Dermis microvascular lymphatic vessel endothelial cell (primary cell): ENCODE measurements at regions not wholly inside any gene's neighbourhood (a gene's known extent, or its start where the extent isn't known, plus 50 kb on each side); places are given as distances from the start of the nearest gene placed in this dataset.

ENCODE experiments used
- DNase-seq, 2 donors: peaks; one replicate each; pipeline versions ENCODE4 v3.0.0 to v3.0.0-alpha.2; 2010; ENCODE audit warnings: low read depth in 2 of 2

GRCh38 chr2:34011684-34012083 lies 412.6 kb upstream of the FAM98A start:
- DNase-seq = no peak

GRCh38 chr2:34005901-34006300 lies 406.8 kb upstream of the FAM98A start:
- DNase-seq = no peak

GRCh38 chr2:34004936-34005335 lies 405.8 kb upstream of the FAM98A start:
- DNase-seq = no peak

- DNase-seq = no peak
Measured at GRCh38 chr2:34003795-34004194, 404.7 kb upstream of the FAM98A start.

- DNase-seq = no peak
Measured at GRCh38 chr2:34001557-34001956, 402.5 kb upstream of the FAM98A start.

GRCh38 chr2:33984131-33984530 lies 385.0 kb upstream of the FAM98A start:
- no peak for DNase-seq

GRCh38 chr2:33978471-33978870 lies 379.4 kb upstream of the FAM98A start:
- DNase-seq = no peak

- DNase-seq = no peak
Measured at GRCh38 chr2:33975498-33975897, 376.4 kb upstream of the FAM98A start.

- DNase-seq = no peak
Measured at GRCh38 chr2:33967103-33967502, 368.0 kb upstream of the FAM98A start.

- no peak for DNase-seq
Measured at GRCh38 chr2:33958591-33958990, 359.5 kb upstream of the FAM98A start.

- DNase-seq = no peak
Measured at GRCh38 chr2:33949371-33949770, 350.3 kb upstream of the FAM98A start.

- no peak for DNase-seq
Measured at GRCh38 chr2:33946193-33946592, 347.1 kb upstream of the FAM98A start.

GRCh38 chr2:33933203-33933602 lies 334.1 kb upstream of the FAM98A start:
- DNase-seq = no peak

GRCh38 chr2:33931164-33931563 lies 332.1 kb upstream of the FAM98A start:
- no peak for DNase-seq

GRCh38 chr2:33929467-33929866 lies 330.4 kb upstream of the FAM98A start:
- DNase-seq = no peak

- no peak for DNase-seq
Measured at GRCh38 chr2:33927756-33928155, 328.7 kb upstream of the FAM98A start.

- DNase-seq = no peak
Measured at GRCh38 chr2:33925311-33925710, 326.2 kb upstream of the FAM98A start.

- no peak for DNase-seq
Measured at GRCh38 chr2:33924586-33925169, 325.6 kb upstream of the FAM98A start.

- no peak for DNase-seq
Measured at GRCh38 chr2:33917252-33917651, 318.2 kb upstream of the FAM98A start.

- DNase-seq = no peak
Measured at GRCh38 chr2:33913071-33913616, 314.0 kb upstream of the FAM98A start.

GRCh38 chr2:33911327-33911726 lies 312.2 kb upstream of the FAM98A start:
- no peak for DNase-seq

- no peak for DNase-seq
Measured at GRCh38 chr2:33909945-33910695, 311.0 kb upstream of the FAM98A start.

GRCh38 chr2:33907866-33908265 lies 308.8 kb upstream of the FAM98A start:
- no peak for DNase-seq
